ENCODE measurements at regions not wholly inside any gene's neighbourhood (a gene's known extent, or its start where the extent isn't known, plus 50 kb on each side); places are given as distances from the start of the nearest gene placed in this dataset.

GRCh38 chr16:80051040-80051439, 450.5 kb upstream of the MAF start:
- TF ChIP-seq CTCF (IDR thresholded peaks at IDR 0.05) (no peak), POLR2A (IDR thresholded peaks at IDR 0.05) (no peak)
